Memory B cell (primary cell): ENCODE measurements at regions not wholly inside any gene's neighbourhood (a gene's known extent, or its start where the extent isn't known, plus 50 kb on each side); places are given as distances from the start of the nearest gene placed in this dataset.
"Not testable (repeated sequence)": the region's sequence is repeated elsewhere in the genome, so short reads cannot be mapped to it uniquely, and the experiment has no call there.

Source experiments
- ATAC-seq: fragments of 150-1000 bp; cut with Tn5 transposase; 2 replicates; pipeline ENCODE4 v1.10.0; 2021; ENCODE audit warnings: low read depth, mild to moderate bottlenecking, moderate library complexity
- DNase-seq, 2 donors: peaks; one replicate each; pipeline ENCODE4 v3.0.0; 2022; ENCODE audit warnings: low spot score in 2 of 2
- H3K27ac Mint-ChIP-seq: one replicate; pipeline ENCODE4 v1.8.0; 2022; ENCODE audit warnings: mild to moderate bottlenecking, moderate library complexity, mixed read lengths
- H3K27me3 Mint-ChIP-seq: one replicate; pipeline ENCODE4 v1.8.0; 2022; ENCODE audit warnings: mixed read lengths
- H3K36me3 Mint-ChIP-seq: one replicate; pipeline ENCODE4 v1.8.0; 2022; ENCODE audit warnings: mild to moderate bottlenecking, mixed read lengths
- H3K4me1 Mint-ChIP-seq: one replicate; pipeline ENCODE4 v1.8.0; 2022; ENCODE audit warnings: mixed read lengths
- H3K4me3 Mint-ChIP-seq: one replicate; pipeline ENCODE4 v1.8.0; 2022; ENCODE audit warnings: mild to moderate bottlenecking, moderate library complexity, mixed read lengths
- H3K9me3 Mint-ChIP-seq: one replicate; pipeline ENCODE4 v1.8.0; 2022; ENCODE audit warnings: mixed read lengths

DNA sequence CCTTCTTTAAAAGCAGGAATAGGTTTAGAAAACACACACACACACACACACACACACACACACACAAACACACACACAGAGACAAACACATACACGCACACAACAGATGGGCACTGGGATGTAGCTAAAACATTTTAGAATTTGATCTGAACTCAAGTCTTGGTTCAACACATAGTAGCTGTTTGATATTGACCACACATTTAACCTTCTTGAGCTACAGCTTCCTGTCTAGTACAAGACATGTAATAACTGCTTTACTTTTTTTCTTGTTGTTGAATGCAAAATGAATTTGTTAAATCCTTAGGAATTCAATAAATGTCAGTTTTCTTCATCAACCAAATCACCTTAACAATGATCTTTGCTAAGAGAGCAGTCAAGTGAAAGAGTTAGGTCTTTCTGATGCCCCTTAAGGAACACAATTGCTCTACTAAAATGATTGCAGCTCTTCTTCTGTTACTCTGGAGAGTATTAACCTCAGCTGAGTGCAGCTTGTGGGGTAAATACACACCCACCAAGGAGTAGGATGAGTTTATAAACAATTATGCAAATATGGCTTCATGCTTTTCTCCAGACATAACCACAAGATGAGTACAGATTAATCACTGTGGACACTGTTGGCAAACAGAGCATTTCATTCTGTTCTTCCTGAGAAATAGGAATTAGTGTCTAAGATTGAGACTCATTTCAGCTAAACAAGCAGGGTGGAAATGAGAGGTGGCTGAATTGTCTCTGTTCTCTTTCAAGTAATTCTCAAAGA, 302.9 kb upstream of the PAPPA start:
- H3K9me3 Mint-ChIP-seq = no peaks in the 10 kb centered on the region
- no peaks in the 10 kb centered on the region for H3K36me3 Mint-ChIP-seq
- no peak overlapping the region for H3K27ac Mint-ChIP-seq
- no peak overlapping the region for H3K4me3 Mint-ChIP-seq
- ATAC-seq = no peak
- H3K27me3 Mint-ChIP-seq = no peaks in the 10 kb centered on the region
- H3K4me1 Mint-ChIP-seq = no peaks in the 10 kb centered on the region
- DNase-seq = no peak

DNA sequence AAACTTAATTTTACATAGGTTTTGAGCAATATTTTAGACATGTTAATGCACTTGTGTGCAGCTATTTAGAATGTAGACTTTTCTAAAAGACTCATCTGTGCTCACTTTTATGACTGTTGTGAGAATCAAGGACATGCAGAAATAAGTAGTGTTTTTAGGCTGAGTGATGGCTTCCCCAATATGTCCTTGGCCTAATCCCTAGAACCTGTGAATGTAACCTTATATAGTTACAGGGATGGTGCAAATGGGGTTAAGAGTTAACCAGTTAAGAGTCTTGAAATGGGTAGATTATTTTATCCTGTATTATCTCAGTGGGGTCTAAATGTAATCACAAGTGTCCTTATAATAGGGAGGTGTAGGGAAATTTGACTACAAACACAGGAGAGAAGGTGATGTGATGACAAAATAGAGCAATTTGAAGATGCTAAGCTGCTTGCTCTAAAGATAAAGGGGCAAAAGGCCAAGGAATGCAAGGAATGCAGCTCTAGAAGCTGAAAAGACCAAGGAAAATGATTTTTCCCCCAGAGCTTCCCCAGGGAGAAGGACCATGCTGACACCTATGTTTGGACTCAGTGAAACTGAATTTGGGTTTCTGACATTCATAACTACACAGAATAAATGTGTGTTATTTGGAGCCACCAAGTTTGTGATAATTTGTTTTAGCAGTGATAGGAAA, 298.0 kb upstream of the PAPPA start:
- no peak for ATAC-seq
- Mint-ChIP-seq H3K27ac (no peak overlapping the region), H3K4me3 (no peak overlapping the region), H3K9me3 (peaks cover 2% of the 10 kb centered on the region), H3K36me3 (no peaks in the 10 kb centered on the region), H3K27me3 (peaks cover 3% of the 10 kb centered on the region), H3K4me1 (no peaks in the 10 kb centered on the region)
- DNase-seq = no peak

DNA sequence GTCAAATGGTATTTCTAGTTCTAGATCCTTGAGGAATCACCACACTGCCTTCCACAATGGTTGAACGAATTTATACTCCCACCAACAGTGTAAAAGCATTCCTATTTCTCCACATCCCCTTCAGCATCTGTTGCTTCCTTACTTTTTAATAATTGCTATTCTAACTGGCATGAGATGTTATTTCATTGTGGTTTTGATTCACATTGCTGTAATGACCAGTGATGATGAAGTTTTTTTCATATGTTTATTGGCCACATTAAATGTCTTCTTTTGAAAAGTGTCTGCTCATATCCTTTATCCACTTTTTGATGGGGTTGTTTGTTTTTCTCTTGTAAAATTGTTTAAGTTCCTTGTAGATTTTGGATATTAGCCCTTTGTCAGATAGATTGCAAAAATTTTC, 295.2 kb upstream of the PAPPA start:
- H3K4me1 Mint-ChIP-seq, H3K27me3 Mint-ChIP-seq, DNase-seq, ATAC-seq, H3K36me3 Mint-ChIP-seq, H3K4me3 Mint-ChIP-seq, H3K27ac Mint-ChIP-seq, H3K9me3 Mint-ChIP-seq: not testable (repeated sequence)

DNA sequence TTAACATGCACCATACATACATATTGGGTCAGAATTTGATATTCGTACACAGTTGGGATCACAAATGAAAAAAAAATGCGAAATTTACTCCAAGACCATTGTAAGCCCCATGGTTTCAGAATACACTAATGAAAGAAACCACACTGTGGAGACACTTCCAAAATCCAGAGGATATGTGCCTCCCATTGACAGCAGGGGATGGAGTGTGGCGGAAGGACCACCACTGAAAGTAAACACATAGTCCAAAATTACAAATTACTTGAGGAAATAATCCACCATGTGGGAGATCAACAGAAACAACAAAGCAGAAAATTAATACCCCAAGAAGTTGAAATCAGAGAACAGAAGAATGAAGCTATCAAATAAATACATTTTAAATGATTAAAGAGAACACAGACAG, 291.6 kb upstream of the PAPPA start:
- Mint-ChIP-seq H3K27me3 (peaks cover 3% of the 10 kb centered on the region), H3K4me1 (no peaks in the 10 kb centered on the region), H3K9me3 (peaks cover 5% of the 10 kb centered on the region), H3K4me3 (no peak overlapping the region), H3K27ac (no peak overlapping the region), H3K36me3 (no peaks in the 10 kb centered on the region)
- DNase-seq = no peak
- no peak for ATAC-seq

DNA sequence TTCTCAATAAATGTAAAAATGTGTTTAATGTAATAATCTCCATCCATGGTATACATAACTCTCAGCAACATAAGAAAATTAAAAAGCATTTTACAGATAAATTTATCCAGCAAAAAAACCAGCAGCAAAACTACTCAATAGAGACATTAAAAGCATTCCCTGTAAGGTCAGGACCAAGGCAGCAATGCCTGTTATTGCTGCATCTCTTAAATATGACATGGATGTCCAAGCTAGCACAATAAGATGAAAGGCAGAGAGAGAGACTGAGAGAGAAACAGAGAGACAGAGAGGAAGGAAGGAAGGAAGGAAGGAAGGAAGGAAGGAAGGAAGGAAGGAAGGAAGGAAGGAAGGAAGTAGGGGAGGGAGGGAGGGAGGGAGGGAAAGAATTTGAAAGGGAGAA, 289.0 kb upstream of the PAPPA start:
- H3K27me3 Mint-ChIP-seq = peaks cover 3% of the 10 kb centered on the region
- peaks cover 5% of the 10 kb centered on the region for H3K9me3 Mint-ChIP-seq
- no peaks in the 10 kb centered on the region for H3K36me3 Mint-ChIP-seq
- ATAC-seq (no peak), DNase-seq (no peak)
- H3K4me1 Mint-ChIP-seq = no peaks in the 10 kb centered on the region
- H3K27ac Mint-ChIP-seq = no peak overlapping the region
- no peak overlapping the region for H3K4me3 Mint-ChIP-seq

DNA sequence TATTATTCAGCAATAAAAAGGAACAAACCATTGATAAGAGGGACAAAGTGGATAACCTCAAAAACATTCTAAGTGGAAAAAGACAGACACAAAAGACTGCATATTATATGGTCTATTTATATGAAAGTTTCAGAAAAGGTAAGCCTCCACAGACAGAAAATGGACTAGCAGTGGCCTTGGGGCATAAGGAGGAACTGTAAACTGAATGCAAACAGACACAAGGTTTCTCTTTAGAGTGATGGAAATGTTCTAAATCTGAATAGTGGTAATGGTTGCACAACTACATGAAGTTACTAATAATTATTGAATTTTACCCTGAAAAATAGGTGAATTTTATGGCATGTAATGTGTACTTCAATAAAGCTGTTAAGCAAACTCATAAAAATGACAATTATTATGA, 286.3 kb upstream of the PAPPA start:
- H3K27ac Mint-ChIP-seq = no peak overlapping the region
- ATAC-seq (no peak), DNase-seq (no peak)
- peaks cover 7% of the 10 kb centered on the region for H3K9me3 Mint-ChIP-seq
- no peaks in the 10 kb centered on the region for H3K4me1 Mint-ChIP-seq
- H3K36me3 Mint-ChIP-seq = no peaks in the 10 kb centered on the region
- H3K4me3 Mint-ChIP-seq = no peak overlapping the region
- no peaks in the 10 kb centered on the region for H3K27me3 Mint-ChIP-seq

DNA sequence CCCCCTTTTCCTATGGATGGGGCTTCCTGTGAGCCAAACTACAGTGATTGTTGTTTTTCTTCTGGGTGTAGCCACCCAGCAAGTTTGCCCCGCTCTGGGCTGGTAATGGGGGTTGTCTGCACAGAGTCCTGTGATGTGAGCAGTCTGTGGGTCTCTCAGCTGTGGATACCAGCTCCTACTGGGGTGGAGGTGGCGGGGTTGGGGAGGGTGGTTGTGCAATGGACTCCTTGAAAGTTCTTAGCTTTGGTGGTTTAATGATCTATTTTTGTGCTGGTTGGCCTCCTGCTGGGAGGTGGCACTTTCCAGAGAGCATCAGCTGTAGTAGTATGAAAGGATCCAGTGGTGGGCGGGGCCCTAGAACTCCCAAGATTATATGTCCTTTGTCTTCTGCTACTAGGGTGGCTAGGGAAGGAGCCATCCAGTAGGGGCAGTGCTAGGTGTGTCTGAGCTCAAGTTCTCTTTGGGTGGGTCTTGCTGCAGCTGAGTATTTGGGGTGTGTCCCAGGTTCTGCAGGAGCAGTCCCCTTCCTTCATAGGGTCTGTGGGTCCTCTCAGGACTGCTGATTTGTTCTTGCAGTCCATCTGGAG, 275.6 kb upstream of the PAPPA start:
- no peak for ATAC-seq
- H3K27me3 Mint-ChIP-seq = no peaks in the 10 kb centered on the region
- H3K27ac Mint-ChIP-seq = no peak overlapping the region
- no peaks in the 10 kb centered on the region for H3K36me3 Mint-ChIP-seq
- H3K4me1 Mint-ChIP-seq = no peaks in the 10 kb centered on the region
- no peak overlapping the region for H3K4me3 Mint-ChIP-seq
- H3K9me3 Mint-ChIP-seq = peaks cover 7% of the 10 kb centered on the region
- no peak for DNase-seq

DNA sequence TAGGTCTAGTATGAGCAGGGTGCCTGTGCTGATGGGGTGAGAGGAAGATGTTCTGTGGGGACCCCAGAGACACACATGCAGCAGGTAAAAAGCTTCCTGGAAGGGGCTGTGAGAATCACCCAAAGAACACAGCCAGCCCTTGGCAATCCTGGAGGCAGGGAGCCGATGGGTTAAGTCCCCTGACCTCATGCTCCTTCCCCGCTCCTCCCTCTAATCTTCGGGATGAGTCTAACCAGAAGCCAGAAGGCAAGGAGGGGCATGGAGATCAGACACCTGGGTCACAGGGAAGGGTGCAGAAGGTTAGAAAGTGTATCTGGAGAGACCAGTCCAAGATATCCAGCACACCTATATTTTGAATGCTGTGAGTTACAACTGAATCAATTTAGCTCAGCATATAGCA, 274.1 kb upstream of the PAPPA start:
- no peak overlapping the region for H3K27ac Mint-ChIP-seq
- DNase-seq (no peak), ATAC-seq (no peak)
- H3K36me3 Mint-ChIP-seq = no peaks in the 10 kb centered on the region
- peaks cover 4% of the 10 kb centered on the region for H3K9me3 Mint-ChIP-seq
- no peaks in the 10 kb centered on the region for H3K4me1 Mint-ChIP-seq
- H3K27me3 Mint-ChIP-seq = no peaks in the 10 kb centered on the region
- H3K4me3 Mint-ChIP-seq = no peak overlapping the region

DNA sequence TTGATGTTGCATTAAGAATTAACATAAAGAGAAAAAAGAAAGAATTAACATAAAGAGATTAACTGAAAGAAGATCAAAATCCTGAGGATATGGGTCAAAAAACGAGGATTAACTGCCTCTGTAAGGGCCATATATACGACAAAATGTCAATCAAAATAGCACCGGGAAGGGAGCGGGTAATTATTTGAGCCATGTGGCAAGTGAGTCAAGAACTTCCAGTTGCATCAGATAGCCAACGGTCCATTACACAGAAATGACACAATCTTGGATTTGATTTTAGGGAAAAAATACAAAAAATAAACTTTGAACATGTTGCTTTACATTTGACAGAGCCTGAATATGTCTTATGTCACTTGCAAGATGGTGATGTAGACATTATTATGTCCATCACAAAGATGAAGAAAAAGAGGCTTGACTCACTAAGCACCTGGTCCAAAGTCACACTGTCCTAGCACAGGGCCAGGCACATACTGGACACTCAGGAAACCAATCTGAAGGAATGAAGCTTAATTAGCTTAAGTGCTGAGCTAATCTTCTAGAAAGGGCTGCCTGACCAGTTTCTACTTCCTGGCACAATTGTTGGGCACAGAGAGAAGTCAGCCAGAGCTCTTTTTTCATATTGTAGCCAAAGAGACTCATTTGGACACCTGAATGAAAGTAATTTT, 273.2 kb upstream of the PAPPA start:
- ATAC-seq = no peak
- Mint-ChIP-seq H3K27me3 (no peaks in the 10 kb centered on the region), H3K4me3 (no peak overlapping the region)

DNA sequence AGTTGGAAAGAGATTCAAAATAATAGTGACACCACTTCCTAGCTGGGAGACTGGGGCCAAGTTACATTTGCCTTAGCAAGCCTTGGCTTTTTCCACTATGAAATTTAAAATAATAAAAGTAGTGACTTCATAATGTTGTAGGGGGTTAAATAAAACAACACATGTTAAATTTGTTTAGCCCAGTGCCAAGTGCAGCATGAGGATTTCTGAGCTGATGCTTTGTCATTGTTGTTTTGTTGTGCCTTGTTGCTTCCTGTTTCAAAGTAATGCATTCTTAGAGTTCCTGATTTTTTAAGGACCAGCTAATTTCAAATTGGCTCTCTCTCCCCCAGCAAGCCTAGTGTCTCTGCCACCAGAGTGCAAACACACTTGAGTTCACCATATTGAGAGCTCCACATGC, 270.7 kb upstream of the PAPPA start:
- Mint-ChIP-seq H3K4me3 (no peak overlapping the region), H3K36me3 (no peaks in the 10 kb centered on the region), H3K27me3 (no peaks in the 10 kb centered on the region), H3K27ac (no peak overlapping the region), H3K9me3 (no peaks in the 10 kb centered on the region), H3K4me1 (no peaks in the 10 kb centered on the region)
- ATAC-seq (no peak), DNase-seq (no peak)

More for the DNA sequence above, 273.2 kb upstream of the PAPPA start:
- no peak for DNase-seq
- Mint-ChIP-seq H3K4me1 (no peaks in the 10 kb centered on the region), H3K27ac (no peak overlapping the region), H3K36me3 (no peaks in the 10 kb centered on the region), H3K9me3 (peaks cover 4% of the 10 kb centered on the region)

DNA sequence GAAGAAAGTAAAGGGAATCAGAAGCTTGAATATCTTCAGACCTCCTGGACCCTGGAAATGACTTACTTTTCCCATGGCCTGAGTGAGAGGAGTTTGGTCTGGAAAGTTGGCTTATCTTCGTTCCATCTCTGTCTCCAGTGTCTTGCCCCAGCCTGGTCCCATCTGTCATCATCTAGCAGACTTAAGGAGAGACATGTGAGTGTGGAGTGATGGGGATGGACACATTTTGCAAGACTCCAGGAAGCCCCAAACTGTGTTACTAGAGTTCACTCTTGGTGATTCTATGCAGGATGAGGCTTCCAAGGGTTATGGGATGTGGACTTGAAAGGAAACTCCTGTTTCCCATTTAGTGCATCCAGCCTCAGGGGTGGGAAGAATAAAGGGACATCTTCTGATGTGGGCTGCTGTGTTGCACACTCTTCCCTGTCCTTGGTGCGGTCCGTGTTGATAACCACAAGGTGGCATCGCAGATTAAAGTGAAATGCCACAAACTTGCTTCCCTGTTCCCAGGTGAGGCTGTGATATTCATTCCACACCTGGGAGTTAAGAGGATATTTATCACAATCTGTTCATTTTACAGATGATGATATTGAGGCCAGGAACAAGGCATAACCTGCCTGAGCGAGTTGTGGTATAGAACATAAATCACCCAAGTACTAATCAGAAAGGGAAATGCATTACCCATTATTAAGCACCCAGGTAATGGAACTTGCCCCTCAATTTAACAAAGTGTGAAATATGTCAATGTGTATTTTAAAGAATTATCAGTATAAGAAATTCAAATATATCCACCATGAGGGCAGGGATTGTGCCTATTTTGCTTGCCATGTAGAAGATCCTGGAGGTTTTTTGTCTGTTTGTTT, 269.9 kb upstream of the PAPPA start:
- no peaks in the 10 kb centered on the region for H3K9me3 Mint-ChIP-seq
- no peaks in the 10 kb centered on the region for H3K36me3 Mint-ChIP-seq
- no peaks in the 10 kb centered on the region for H3K4me1 Mint-ChIP-seq
- H3K4me3 Mint-ChIP-seq = no peak overlapping the region
- DNase-seq = no peak
- no peak overlapping the region for H3K27ac Mint-ChIP-seq
- no peak for ATAC-seq
- no peaks in the 10 kb centered on the region for H3K27me3 Mint-ChIP-seq

DNA sequence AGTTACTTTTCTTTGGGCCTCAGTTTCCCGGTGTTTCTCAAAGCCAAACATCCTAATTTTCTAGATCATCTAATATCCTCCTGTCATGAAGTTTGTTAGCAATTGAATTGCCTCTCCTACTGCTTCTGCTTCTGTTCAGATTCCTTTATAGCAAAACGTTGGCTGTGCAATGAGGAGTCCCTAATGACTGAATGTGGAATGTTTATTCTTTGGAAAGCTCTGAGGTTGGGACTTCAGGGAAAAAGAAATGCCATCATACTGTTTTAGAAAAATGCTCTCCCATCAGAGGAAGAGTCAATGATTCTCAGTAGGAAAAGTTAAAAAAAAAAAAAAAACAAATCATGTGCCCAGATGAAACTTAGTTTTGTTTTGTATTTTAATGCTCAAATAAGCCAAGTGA, 268.7 kb upstream of the PAPPA start:
- Mint-ChIP-seq H3K4me3 (no peak overlapping the region), H3K27me3 (no peaks in the 10 kb centered on the region), H3K27ac (no peak overlapping the region), H3K36me3 (no peaks in the 10 kb centered on the region), H3K9me3 (peaks cover 2% of the 10 kb centered on the region), H3K4me1 (no peaks in the 10 kb centered on the region)
- no peak for ATAC-seq
- DNase-seq = no peak

DNA sequence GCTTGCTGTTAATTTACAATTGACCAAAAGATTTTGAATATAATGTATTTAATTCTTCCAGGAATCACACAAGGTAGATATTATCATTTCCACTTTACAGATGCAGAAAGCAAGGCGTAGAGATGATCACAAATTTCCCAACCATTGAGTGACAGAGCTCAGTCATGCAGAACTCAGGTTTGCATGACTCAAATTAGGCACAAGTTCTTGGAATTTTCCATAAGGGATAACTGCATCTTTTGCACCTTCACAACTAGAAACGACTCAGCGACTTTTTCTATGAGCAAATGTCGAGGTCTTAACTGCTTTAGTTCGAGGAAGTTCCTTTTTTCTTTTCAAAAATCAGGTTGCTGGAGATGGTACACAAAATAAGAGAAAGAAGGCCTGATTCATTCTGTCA, 265.5 kb upstream of the PAPPA start:
- no peaks in the 10 kb centered on the region for H3K36me3 Mint-ChIP-seq
- H3K27me3 Mint-ChIP-seq = no peaks in the 10 kb centered on the region
- no peaks in the 10 kb centered on the region for H3K4me1 Mint-ChIP-seq
- peaks cover 4% of the 10 kb centered on the region for H3K9me3 Mint-ChIP-seq
- H3K27ac Mint-ChIP-seq = no peak overlapping the region
- DNase-seq (no peak), ATAC-seq (no peak)
- no peak overlapping the region for H3K4me3 Mint-ChIP-seq

DNA sequence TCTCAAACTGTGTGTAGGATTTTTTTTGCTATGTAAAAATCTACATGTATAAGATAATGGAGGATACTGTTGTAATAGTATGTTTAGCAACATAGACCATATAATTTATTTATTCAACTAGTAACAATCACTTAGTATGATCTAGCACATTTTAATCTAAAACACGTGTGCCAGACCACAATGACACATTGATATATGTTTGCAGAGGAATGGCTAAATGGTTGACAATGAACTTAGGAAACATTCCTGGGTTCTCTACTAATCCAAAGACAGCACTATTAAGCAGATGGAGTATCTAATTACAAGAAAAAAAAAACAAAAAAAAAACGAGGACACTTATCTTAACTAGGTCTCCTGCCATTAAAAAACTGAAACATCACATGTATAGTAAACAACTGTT, 261.7 kb upstream of the PAPPA start:
- ATAC-seq = no peak
- no peak overlapping the region for H3K4me3 Mint-ChIP-seq
- H3K36me3 Mint-ChIP-seq = no peaks in the 10 kb centered on the region
- H3K27ac Mint-ChIP-seq = no peak overlapping the region
- peaks cover 7% of the 10 kb centered on the region for H3K9me3 Mint-ChIP-seq
- DNase-seq = no peak
- H3K4me1 Mint-ChIP-seq = no peaks in the 10 kb centered on the region
- no peaks in the 10 kb centered on the region for H3K27me3 Mint-ChIP-seq
